DMS53 treated with DMSO at 0.1 percent for 48 hours (cell line): ENCODE measurements at regions not wholly inside any gene's neighbourhood (a gene's known extent, or its start where the extent isn't known, plus 50 kb on each side); places are given as distances from the start of the nearest gene placed in this dataset.

Experiments used
- DNase-seq: peaks from one replicate; lab custom pipeline; 2025; ENCODE audit not compliant: unreplicated experiment; lab: John Stamatoyannopoulos, UW

DNA sequence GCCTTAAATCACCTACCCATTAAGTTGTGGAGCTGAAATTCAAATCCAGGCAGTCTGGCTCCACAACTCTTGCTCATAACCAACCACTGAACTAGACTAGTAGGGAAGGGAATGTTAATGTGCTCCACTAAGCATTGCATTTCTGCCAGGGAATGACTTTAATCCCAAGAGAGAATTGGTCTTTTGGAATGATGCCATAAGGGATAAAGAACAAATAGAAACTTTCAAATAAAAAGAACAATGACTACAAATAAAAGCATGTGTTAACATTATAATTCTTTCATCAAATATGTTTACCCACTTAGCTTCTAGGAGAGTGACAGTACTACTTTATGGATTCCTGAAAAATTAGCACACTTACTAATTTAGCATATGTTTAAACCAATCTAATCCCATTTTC lies 905.9 kb downstream of the CENPC start:
- no peak for DNase-seq

DNA sequence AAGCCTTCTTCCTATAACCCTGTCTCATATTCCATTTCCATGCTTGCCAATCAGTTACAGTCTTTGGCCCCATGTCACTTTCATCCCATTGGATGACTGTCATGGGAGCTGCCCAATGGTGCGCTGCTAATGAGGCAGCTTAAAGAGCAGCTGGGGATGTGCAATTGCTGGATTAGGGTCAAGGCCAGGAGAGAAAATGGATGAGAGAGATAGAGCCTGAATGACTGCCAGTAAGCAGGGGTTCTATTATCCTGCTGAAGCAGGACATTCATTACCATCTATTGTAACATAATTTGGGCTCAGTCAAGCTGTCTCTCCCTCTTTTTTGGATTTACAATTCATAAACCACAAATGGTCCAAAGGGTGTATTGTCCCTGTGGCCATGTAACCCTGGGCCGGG lies 909.0 kb downstream of the CENPC start:
- no peak for DNase-seq

DNA sequence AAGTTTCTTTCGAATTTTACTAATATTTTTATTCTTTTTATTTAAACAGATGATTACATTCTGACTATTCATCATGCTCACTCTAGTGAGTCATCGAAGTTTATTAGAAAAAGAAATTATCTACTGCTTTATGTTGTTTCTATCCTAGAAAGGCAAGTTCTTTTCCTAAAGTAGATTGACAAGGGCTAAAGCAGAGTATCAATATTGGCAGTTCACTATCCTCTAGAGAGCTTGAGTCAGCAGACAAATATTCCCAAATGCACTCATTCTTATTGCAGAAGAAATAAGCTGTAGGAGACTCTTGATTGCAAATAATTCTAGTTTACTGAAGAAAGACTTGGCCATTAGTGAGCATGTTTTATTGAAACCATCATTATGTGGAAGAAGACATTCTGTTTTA lies 911.8 kb downstream of the CENPC start:
- no peak for DNase-seq

DNA sequence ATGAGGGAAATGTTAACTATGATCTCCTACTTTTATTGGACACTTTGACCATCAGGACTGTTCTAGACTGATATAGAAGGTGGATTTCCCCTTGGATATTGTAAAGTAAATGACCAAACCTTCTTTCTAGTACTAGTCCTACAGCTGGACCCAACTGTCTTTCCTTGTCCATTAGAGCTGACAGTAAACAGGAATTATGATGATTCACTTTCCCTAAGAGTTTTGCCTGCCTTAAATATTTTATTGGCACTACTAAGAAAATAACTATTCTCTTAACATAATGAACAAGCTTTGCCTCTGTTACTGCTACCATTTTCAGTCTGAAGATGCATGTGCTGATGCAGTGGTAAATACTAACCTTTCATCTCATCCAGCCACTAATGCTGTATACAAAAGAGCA lies 915.4 kb downstream of the CENPC start:
- DNase-seq, result no peak

DNA sequence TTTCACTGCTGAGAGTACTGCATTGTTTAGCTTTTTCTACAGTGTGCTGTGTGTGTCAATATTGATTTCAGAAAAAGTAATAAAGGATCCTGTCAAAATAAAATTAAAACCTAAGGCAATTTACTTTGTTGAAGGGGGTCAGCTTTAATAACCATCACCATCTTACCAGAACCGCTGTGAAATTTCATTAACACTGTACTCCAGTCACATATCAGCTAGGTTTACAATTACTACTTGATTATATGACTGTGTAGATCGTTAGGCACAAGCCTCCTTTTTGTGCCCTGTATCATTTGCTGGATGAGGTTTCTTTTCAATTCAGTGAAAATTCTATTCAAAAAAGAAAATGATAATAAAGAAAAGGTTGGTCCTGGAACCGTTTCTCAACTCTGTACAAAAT lies 917.2 kb downstream of the CENPC start:
- no peak for DNase-seq

DNA sequence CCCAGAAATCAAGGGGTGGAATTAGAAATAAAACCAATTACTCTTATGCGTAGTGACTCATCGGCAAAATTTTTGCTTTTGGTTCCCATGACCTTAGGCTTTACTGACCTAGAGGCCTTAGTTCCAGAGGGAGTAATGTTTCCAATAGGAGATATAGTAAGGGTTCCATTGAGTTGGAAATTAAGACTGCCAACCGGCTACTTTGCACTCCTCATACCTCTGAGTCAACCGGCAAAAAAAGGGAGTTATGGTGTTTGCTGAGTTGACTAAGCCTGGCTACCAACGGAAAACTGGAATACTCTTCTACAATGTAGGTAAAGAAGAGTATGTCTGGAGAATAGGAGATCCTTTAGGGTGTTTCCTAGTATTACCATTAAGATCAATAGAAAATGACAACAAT lies 919.8 kb downstream of the CENPC start:
- no peak for DNase-seq

DNA sequence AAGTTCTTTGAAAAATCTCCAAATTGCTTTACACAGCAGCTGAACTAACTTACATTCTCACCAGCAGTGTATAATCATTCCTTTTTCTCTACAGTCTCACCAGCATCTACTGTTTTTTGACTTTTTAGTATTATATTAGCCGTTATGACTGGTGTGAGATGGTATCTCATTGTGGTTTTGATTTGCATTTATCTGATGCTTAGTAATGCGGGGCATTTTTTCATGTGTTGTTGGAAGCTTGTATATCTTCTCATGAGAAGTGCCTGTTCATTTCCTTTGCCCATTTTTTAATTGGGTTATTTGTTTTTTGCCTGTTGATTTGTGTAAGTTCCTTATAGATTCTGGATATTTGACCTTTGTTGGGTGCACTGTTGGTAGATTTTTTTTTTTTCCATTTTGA lies 931.7 kb downstream of the CENPC start:
- DNase-seq, result no peak

DNA sequence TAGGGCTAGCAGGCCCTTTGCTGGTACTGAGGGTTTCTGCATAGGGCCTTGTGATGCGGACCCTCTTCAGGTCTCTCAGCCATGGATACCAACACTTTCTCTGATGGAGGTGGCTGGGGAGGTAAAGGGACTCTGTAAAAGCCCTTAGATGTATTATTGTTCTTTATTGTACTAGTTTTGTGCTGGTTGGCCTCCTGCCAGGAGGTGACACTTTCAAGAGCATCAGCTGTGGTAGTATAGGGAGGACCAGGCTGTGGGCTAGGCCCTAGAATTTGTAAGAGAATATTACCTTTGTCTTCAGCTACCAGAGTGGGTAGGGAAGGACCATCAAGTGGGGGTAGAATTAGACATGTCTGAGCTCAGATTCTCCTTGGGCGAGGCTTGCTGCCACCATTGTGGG lies 936.3 kb downstream of the CENPC start:
- DNase-seq, result no peak

DNA sequence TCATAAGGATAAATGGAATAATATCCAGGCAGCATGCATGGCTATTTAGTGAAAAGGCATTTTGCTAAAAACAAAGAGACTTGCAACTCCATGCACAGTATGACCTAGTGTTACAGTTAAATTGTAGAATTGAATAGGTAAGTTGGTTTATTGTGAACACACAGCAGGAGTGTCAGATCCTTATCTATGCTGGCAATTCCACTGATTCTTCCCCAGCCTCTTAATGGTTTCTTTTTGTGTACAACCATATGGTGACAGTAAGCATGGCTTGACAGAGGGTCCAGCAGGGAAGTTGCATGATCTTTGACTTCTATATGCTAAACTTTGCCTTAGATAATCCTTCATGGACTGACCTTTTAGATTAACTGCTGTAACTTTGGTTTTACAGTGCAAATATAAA lies 936.6 kb upstream of the EPHA5 start:
- no peak for DNase-seq

DNA sequence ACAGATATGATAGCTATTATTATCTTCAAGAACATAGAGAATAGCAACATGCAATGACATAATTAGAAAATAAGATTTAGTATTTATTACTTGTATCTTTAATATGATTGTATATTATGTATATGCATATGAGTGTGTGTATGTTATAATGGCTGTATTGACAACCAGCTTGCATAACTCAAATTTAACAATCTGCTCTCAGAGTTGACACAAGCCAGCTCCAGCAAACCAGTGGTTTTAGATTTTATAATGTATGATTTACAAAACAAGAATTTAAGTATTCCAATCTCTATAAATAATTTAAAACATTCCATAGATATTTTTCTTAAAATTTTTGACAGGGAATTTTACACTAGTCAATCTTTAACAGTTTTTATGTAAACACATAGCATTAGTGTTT lies 935.9 kb upstream of the EPHA5 start:
- no peak for DNase-seq

DNA sequence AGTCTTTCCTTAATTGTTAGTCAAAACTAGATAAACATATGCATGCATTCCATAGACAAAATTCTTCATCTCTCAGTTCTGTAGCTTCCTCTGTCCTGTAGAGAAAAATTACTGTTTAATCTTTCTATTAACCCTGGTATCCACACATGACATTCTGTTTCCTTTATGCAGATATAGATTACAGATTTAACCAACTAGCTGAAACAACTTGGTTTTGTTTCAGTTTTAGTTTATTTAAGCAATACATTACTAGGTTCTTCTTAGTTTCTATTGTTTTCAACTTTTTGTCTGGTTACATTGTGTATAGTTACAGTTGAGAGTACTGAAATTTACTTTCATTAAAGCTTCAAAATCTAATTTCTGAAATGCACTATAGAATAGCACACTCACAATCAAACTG lies 933.9 kb upstream of the EPHA5 start:
- no peak for DNase-seq

DNA sequence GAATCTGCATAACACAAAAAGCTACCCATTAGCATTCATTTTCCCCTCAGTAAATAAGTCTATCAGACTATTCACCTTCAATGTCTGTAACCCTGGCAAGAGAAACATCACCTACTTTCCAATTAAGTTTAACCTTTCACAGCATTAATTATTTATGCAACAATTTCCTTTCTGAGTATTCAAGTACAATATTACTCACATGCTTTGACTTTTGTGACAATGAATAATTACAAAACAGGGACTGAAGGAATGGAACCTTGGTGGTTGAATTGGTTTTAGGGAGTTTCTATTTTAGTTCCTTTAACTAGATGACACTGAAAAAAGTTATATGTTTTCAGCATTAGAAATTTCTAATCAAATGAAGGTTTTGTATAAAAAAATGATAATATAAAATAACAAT lies 932.3 kb upstream of the EPHA5 start:
- no peak for DNase-seq

DNA sequence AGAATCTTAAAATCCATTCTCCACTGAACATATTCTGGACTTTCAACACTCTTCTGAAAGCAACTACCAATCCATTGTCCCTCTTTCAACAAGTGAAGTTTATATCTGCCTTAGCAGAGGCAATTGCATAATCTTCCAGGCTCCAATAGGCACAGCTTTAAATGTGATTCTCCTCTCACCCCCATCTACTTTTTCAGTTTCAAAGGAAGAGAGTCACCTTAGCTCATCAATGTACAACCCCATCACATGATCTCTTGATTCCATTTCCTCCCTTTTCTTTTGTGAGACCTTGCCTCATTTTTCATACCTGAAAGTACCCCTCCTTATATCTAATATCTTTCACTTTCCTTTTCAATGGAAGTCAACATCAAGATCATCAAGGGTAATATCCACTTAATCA lies 921.7 kb upstream of the EPHA5 start:
- DNase-seq, result no peak

DNA sequence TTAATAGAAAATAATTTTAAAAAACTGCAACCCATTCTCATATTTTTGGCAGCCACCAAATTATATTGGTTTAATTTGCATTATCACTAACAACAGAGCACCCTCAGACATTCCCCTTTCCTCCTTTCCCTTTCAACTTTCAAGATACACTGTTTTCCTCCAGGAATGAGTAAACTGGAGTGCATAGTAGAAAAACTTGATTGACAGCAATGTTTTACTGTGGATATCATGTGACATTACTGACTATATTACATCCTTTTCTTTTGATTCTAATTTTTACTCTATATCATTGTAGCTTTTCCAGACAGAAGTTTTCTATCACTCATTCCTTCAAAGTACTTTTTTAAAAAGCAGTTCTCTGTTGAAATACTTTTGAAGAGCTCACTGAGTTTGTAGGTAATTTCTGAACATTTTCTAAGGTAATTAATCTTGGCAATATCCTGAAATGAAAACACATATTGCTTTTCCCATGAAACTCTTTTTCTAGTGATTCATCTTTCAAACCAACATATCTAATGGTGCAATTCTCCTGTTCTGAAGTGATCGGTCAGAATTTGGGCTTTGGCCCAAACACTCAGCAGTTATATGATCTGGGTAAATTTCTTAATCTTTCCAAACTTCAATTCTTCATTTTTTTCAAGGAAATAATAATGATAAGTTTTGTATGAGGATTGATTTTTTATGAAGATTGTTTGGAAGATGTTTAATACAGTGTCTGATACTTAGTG lies 920.4 kb upstream of the EPHA5 start:
- no peak for DNase-seq

DNA sequence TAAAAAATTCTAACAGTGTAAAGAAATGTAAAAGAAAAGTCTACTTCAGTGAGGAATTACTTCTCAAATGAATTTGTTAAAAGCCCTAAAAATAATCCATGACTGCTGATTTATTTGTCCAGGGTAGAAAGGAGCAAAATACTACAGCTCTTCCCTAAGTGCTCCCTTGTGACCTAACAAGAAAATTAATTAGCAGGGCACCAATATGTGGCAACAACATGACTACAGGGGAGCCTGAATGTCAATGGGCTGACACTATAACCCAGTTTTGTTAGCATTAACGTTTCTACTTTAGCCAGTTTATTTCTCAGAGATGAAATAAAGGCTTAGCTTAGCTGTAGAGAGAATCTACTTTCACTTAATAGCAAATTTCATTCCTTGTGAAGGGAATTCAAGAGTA lies 918.9 kb upstream of the EPHA5 start:
- DNase-seq, result no peak

DNA sequence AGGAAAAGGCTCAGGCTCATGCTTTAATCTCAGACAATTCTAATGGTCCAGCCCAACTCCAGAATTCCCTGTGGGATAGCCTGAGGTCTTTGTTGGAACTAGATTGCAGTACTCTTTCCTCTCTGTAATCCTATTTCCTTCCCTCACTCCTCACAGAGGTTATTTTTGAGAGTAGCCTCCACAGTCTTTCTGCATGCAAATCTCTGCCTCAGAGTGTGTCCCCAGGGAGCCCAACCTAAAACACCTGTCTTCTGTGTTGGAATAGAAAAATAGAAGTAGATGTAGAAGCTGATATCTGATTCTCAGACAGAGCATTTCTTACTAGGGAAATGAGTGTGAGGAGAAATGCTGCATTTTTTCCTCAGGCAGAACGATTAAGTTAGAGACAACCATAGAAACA lies 915.5 kb upstream of the EPHA5 start:
- DNase-seq, result no peak

DNA sequence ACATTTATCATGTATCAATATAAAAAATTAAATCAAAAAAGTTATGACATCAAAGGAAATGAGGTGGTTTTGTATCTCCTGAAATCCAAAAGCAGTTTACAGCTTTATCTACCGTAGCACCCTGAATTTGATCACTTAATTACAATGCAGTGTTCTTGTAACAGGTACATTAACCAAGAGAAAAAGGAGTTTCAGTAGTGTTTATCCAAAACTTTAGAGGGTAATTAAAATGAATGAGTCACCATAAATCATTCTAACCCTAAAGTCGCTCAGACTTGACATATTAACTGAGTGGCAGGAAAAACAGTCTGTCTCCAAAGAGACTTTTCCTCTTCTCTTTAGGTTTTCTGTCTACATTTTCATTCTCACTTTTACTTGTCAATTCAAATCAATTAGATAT lies 907.6 kb upstream of the EPHA5 start:
- DNase-seq, result no peak

DNA sequence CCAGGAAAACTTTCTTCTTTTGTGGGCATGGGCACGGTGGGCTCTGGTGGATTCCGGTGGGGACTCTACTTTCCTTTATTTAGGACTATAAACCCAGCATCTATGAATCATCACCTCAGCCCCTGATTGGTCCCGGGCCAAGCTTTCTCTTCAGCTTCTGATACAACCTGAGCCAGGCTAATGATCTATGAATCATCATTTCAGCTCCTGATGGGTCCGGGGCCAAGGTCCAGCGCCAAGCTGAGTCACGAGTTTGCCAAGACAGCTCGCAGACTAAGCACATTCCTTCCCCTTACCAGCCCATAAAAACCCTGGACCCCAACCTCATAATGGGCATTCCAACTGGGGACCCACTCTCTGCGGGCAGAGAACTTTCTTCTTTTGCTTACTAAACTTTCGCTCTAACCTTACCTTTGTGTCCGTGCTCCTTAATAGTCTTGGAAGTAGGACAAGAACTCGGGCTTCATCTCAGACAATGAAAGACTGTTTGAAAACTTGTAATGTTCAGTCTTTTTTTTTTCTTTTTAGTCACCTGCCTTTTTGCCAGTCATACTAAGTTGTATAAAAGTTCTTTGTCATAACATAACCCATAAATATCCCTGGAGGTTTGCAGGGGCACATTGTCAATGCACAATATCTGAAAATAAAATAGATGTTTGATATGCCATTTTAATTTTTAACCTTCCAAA lies 904.9 kb upstream of the EPHA5 start:
- peak; percentile 12 for DNase-seq

DNA sequence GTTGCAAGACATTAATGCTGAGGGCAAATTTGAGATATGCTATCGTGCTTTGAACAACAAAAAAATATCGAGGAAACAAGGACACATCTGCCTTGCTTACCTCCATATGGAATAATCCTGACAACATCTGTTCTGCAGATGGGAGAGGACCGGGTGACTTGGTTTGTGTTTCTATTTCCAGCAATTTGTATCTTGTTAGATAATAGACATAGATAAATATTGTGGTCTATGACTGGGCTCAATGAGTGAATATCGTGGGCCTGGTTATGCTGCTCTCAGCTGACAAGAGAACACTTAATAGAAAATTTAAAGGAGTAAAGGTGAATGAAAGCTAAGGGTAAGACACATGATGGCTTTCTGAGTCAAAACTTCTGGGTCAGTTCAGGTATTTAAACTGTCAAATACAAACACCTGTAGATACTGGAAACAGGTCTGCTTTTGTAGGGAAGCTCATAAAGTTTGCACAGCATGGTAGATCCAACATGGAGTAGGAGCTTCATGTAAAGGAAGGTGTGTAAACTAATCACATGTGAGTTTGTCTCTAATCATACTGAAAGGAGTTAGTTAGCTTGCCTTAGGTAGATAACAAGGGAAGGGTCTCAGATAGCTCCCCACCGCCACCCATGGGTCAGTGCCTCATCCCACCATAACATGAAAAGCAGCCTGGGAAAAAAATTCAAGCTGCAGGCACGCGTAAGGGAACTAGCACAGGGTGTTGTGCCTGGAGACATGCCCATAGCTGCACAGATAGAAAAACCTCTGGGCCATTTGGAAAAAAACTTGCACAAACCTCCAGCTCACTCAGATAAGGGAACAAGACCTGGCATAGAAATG lies 904.1 kb upstream of the EPHA5 start:
- DNase-seq, result no peak

DNA sequence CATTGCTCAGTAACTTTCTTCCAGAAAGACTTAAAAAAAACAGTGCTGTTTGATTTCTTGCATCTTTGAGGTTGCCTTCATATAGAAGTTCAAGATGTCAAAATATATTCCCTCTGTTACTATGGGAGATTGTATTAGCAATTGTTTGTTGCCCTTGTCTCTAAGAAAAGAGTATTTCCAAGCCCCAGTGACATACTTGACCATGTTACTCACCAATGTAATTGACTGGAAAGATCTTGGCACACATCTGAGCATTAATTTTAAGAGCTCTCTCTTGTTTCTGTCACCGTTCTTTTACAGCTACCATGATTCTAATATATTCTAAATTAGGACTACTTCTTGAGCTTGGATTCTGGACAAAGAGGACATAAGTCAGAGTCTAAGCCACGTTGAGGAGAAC lies 902.7 kb upstream of the EPHA5 start:
- DNase-seq, result no peak

DNA sequence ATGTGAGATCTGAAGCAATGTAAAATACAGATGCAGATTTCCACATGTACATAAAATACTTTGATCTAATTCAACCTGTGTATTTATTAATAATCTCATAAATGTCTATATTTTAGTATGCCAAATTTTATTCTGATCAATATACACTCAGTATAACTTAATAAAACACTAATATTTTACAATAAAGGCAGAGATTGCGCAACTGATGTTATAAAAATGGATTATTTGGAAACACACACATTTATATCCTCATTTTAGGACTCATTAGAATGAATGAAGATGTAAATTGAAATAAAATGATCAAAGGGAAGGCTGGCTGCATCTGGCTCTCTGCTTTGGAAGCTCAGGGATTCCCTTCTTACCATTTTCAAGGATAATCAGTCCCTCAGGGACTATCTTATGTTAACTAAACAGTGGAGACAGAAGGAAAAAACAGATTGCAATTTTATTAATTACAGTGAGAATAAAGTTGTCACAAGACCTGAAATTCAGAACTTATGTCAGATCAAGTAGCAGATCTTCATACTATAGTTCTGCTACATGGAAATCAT lies 900.9 kb upstream of the EPHA5 start:
- no peak for DNase-seq

DNA sequence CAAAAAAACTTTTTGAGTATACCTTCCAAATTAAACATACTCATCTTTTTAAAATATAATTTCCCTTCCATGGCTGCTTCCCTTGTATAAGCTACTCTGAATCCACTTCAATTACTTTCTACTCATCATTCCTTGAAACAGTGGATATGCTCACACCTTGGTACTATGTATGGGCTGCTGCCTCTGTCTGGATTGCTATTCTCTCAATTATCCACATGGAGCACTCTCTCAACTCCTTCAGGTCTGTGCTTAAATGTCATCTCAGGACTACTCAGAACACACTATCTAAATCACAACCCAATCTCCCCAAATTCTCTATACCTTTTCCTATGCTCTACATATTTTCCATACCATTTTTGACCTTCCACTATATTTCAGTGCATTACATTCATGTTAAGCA lies 898.9 kb upstream of the EPHA5 start:
- no peak for DNase-seq
